GM19452 (cell line): ENCODE measurements at regions not wholly inside any gene's neighbourhood (a gene's known extent, or its start where the extent isn't known, plus 50 kb on each side); places are given as distances from the start of the nearest gene placed in this dataset.
A peak's percentile ranks its signal among the peaks of the same experiment; 100 is the strongest.
"Not testable (repeated sequence)": the region's sequence is repeated elsewhere in the genome, so short reads cannot be mapped to it uniquely, and the experiment has no call there.

Source experiments
- ATAC-seq: cut with Tn5 transposase; IDR thresholded peaks from one replicate; pipeline ENCODE4 v1.9.1; 2021; ENCODE audit not compliant: unreplicated experiment

GRCh38 chr7:92924800-92925199 lies 88.4 kb upstream of the CDK6 start:
- ATAC-seq: no peak

DNA sequence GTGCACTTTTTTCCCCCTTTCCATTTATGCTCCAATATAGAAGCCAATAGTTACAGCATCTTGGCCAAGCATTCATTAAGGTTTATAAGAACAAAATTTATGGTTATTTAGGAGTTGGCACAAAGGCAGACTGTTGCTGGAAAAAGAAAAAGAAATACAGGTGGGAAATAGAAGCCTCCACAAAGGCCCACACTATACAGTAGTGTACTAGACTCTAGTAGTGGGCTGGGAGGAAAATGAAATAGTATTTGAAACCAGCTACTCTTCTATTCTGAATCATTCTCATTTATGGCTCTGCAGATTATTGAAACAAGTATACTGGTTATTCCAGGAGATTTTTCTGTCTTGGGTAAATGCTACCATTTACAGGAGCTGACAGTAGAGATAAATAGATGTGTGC lies 80.9 kb upstream of the CDK6 start:
- ATAC-seq: no peak

GRCh38 chr7:92916770-92917224 lies 80.4 kb upstream of the CDK6 start:
- ATAC-seq: no peak

GRCh38 chr7:92915348-92915747 lies 79.0 kb upstream of the CDK6 start:
- no peak for ATAC-seq

GRCh38 chr7:92914645-92915044 lies 78.3 kb upstream of the CDK6 start:
- no peak for ATAC-seq

GRCh38 chr7:92913849-92914248 lies 77.5 kb upstream of the CDK6 start:
- ATAC-seq: no peak

GRCh38 chr7:92910976-92911375 lies 74.6 kb upstream of the CDK6 start:
- no peak for ATAC-seq

GRCh38 chr7:92909686-92910475 lies 73.5 kb upstream of the CDK6 start:
- no peak for ATAC-seq

GRCh38 chr7:92904244-92905131 lies 68.1 kb upstream of the CDK6 start:
- ATAC-seq: peak; percentile 96

DNA sequence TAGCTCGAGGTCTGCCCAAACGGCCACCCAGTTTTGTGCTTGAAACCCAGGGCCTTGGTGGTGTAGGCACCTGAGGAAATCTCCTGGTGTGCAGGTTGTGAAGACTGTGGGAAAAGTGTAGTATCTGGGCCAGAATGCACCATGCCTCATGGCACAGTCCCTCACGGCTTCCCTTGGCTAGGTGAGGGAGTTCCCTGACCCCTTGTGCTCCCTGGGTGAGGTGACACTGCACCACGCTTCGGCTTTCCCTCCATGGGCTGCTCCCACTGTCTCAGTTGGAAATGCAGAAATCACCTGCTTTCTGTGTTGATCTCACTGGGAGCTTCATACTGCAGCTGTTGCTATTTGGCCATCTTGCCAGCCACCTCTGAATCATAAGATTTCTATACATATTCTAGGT lies 62.4 kb upstream of the CDK6 start:
- ATAC-seq: no peak

- ATAC-seq: not testable (repeated sequence)
Measured at GRCh38 chr7:92894857-92895256, 58.5 kb upstream of the CDK6 start.

DNA sequence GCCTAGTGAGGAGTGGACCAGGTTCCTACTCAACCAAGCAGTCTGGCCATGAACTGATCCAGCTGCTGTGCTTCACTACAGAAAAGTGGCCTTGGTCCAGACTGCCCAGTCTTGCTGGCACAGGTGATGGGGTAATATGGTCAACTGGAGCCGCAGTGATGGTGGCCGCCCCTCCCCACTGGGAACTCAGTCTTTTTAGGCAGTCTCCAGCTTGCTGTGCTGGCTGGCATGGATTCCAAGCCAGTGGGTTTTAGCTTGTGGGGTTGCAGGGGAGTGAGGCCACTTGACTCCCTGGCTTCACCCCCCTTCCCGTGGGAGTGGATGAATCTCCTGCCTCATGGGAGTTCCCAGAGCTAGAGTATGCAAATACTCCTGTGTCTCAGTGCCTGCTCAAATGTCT lies 52.7 kb upstream of the CDK6 start:
- no peak for ATAC-seq
